ENCODE measurements at regions not wholly inside any gene's neighbourhood (a gene's known extent, or its start where the extent isn't known, plus 50 kb on each side); places are given as distances from the start of the nearest gene placed in this dataset.

DNA sequence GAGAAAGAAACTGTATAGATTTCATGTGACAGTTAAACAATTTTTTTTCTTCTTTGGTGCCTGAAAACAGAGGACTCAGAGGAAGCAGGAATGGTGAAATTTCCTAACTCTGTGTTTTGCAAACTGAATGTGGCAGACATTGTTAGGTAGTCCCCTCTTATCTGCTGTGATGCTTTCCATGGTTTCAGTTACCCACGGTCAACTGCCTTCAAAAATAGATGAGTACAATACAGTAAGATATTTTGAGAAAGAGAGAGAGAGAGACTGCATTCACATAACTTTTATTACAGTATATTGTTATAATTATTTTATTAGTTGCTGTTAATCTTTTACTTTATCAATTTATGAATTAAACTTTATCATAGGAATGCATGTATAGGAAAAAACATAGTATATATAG lies 627.2 kb downstream of the CCDC171 start:
- Histone ChIP-seq H3K4me1 (replicated peaks; ENCODE audit: insufficient read depth) (no peaks in the 10 kb centered on the region), H3K36me3 (ENCODE audit: low read depth) (no peaks in the 10 kb centered on the region), H3K9me3 (ENCODE audit: insufficient read depth, low read depth) (no peaks in the 10 kb centered on the region), H3K27ac (no peak overlapping the region), H3K27me3 (ENCODE audit: insufficient read depth, low read depth) (no peaks in the 10 kb centered on the region), H3F3A (ENCODE audit: insufficient read depth, low read depth) (no peaks in the 10 kb centered on the region), H3K79me2 (ENCODE audit: low read depth) (no peaks in the 10 kb centered on the region), H3K9me2 (ENCODE audit: insufficient read depth) (no peaks in the 10 kb centered on the region), H4K20me1 (ENCODE audit: insufficient read depth) (no peaks in the 10 kb centered on the region), H2AFZ (no peak overlapping the region), H3K4me3 (no peak overlapping the region), H3K4me2 (no peak overlapping the region)
- BruUV-seq (replicated peaks), result no TSS peak
- ChIA-PET POLR2A (ENCODE audit: unreplicated experiment) (no interaction called here), CTCF (no interaction called here)
- DNase-seq, result no peak
- TF ChIP-seq, protein P1, sequence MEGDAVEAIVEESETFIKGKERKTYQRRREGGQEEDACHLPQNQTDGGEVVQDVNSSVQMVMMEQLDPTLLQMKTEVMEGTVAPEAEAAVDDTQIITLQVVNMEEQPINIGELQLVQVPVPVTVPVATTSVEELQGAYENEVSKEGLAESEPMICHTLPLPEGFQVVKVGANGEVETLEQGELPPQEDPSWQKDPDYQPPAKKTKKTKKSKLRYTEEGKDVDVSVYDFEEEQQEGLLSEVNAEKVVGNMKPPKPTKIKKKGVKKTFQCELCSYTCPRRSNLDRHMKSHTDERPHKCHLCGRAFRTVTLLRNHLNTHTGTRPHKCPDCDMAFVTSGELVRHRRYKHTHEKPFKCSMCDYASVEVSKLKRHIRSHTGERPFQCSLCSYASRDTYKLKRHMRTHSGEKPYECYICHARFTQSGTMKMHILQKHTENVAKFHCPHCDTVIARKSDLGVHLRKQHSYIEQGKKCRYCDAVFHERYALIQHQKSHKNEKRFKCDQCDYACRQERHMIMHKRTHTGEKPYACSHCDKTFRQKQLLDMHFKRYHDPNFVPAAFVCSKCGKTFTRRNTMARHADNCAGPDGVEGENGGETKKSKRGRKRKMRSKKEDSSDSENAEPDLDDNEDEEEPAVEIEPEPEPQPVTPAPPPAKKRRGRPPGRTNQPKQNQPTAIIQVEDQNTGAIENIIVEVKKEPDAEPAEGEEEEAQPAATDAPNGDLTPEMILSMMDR (conservative IDR thresholded peaks at IDR 0.05), result no peak
- TF ChIP-seq EZH2 (IDR thresholded peaks at IDR 0.05; ENCODE audit: low read depth), result no peak
- intact Hi-C loops (cut with micrococcal nuclease; ENCODE audit: unreplicated experiment), result no loop called here

- H3K36me3 ChIP-seq (ENCODE audit: low read depth), result no peaks in the 10 kb centered on the region
- CTCF ChIA-PET, result no interaction called here
- no peaks in the 10 kb centered on the region for H3K4me1 ChIP-seq (replicated peaks; ENCODE audit: insufficient read depth)
- H3K4me2 ChIP-seq, result no peak overlapping the region
- intact Hi-C loops (cut with micrococcal nuclease; ENCODE audit: unreplicated experiment), result no loop called here
- no peak for TF ChIP-seq EZH2 (IDR thresholded peaks at IDR 0.05; ENCODE audit: low read depth)
- TF ChIP-seq, protein P1 (conservative IDR thresholded peaks at IDR 0.05), result no peak
- no TSS peak for BruUV-seq (replicated peaks)
- H3K79me2 ChIP-seq (ENCODE audit: low read depth), result no peaks in the 10 kb centered on the region
- POLR2A ChIA-PET (ENCODE audit: unreplicated experiment), result no interaction called here
- H2AFZ ChIP-seq, result no peak overlapping the region
- no peaks in the 10 kb centered on the region for H3K27me3 ChIP-seq (ENCODE audit: insufficient read depth, low read depth)
- H3K9me2 ChIP-seq (ENCODE audit: insufficient read depth), result no peaks in the 10 kb centered on the region
- H3K4me3 ChIP-seq, result no peak overlapping the region
- peak; percentile 4 to 77 for DNase-seq
- H3K9me3 ChIP-seq (ENCODE audit: insufficient read depth, low read depth), result no peaks in the 10 kb centered on the region
- H3K27ac ChIP-seq, result no peak overlapping the region
- H3F3A ChIP-seq (ENCODE audit: insufficient read depth, low read depth), result no peaks in the 10 kb centered on the region
- H4K20me1 ChIP-seq (ENCODE audit: insufficient read depth), result no peaks in the 10 kb centered on the region
These were observed 627.7 kb downstream of the CCDC171 start for GRCh38 chr9:16180546-16180945.

DNA sequence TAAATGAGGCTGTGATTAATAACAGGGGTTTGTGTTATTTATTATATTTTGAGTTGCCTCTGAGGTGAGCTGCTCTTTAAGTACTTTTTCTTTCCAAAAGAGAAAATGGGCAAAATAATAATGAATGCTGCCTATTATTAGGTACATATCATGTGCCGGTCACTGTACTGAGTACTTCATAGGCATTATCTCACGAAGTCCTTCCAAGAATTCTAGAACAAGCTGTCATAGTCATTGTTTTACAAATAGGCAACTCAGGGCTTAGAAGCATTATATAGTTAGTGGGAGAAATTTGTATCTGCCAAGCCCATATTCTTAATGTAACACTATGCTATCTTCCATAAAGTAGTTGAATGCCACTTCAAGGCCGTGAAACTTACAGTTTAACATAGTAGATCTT lies 628.7 kb downstream of the CCDC171 start:
- H3K4me2 ChIP-seq, result no peak overlapping the region
- no peak overlapping the region for H3K27ac ChIP-seq
- no peaks in the 10 kb centered on the region for H3K36me3 ChIP-seq (ENCODE audit: low read depth)
- TF ChIP-seq EZH2 (IDR thresholded peaks at IDR 0.05; ENCODE audit: low read depth), result no peak
- TF ChIP-seq, protein P1 (conservative IDR thresholded peaks at IDR 0.05), result no peak
- H3K4me1 ChIP-seq (replicated peaks; ENCODE audit: insufficient read depth), result no peaks in the 10 kb centered on the region
- ChIA-PET CTCF (no interaction called here), POLR2A (ENCODE audit: unreplicated experiment) (no interaction called here)
- DNase-seq, result no peak
- no peaks in the 10 kb centered on the region for H3K9me2 ChIP-seq (ENCODE audit: insufficient read depth)
- intact Hi-C loops (cut with micrococcal nuclease; ENCODE audit: unreplicated experiment), result no loop called here
- H3K9me3 ChIP-seq (ENCODE audit: insufficient read depth, low read depth), result no peaks in the 10 kb centered on the region
- H4K20me1 ChIP-seq (ENCODE audit: insufficient read depth), result no peaks in the 10 kb centered on the region
- no peak overlapping the region for H3K4me3 ChIP-seq
- H3K27me3 ChIP-seq (ENCODE audit: insufficient read depth, low read depth), result no peaks in the 10 kb centered on the region
- no peaks in the 10 kb centered on the region for H3K79me2 ChIP-seq (ENCODE audit: low read depth)
- no peaks in the 10 kb centered on the region for H3F3A ChIP-seq (ENCODE audit: insufficient read depth, low read depth)
- BruUV-seq (replicated peaks), result no TSS peak
- H2AFZ ChIP-seq, result no peak overlapping the region
